Gastrocnemius medialis (tissue), 4 donors: ENCODE measurements at regions not wholly inside any gene's neighbourhood (a gene's known extent, or its start where the extent isn't known, plus 50 kb on each side); places are given as distances from the start of the nearest gene placed in this dataset.

Experiments used
- ATAC-seq, 2 donors: fragments of 150-250 bp; one replicate each; pipeline ENCODE4 v1.9.1; 2016
- DNase-seq, 2 donors: peaks; one replicate each; pipeline ENCODE4 v3.0.0-alpha.2; 2019
- H3K27ac ChIP-seq, 4 donors: fragments of 200-600 bp; sonication (generic); 1 replicate in 1 of 4; 2 replicates in 3 of 4; pipeline ENCODE4 v1.5.1; 2016 to 2018; ENCODE audit warnings: mild to moderate bottlenecking in 2 of 4, moderate library complexity in 1 of 4
- H3K27me3 ChIP-seq, 3 donors: fragments of 200-600 bp; sonication (generic) in 2 of 3; 1 replicate in 1 of 3; 2 replicates in 2 of 3; pipeline versions ENCODE4 v1.5.1 to v1.6.0; 2016 to 2019; ENCODE audit warnings: mild to moderate bottlenecking in 1 of 3, moderate library complexity in 1 of 3
- H3K36me3 ChIP-seq, 2 donors: fragments of 200-600 bp; sonication (generic) in 1 of 2; one replicate each; pipeline ENCODE4 v1.5.1; 2017 to 2018
- H3K4me1 ChIP-seq, 2 donors: fragments of 200-600 bp; sonication (generic) in 1 of 2; one replicate each; pipeline ENCODE4 v1.5.1; 2016 to 2017; ENCODE audit warnings: mild to moderate bottlenecking in 2 of 2
- H3K4me3 ChIP-seq, 4 donors: fragments of 200-600 bp; sonication (generic) in 3 of 4; 1 replicate in 1 of 4; 2 replicates in 3 of 4; pipeline ENCODE4 v1.5.1; 2016 to 2019; ENCODE audit warnings: mild to moderate bottlenecking in 2 of 4
- H3K9me3 ChIP-seq, 3 donors: fragments of 200-600 bp; sonication (generic) in 2 of 3; 1 replicate in 1 of 3; 2 replicates in 2 of 3; pipeline ENCODE4 v1.5.1; 2016 to 2019
- POLR2A ChIP-seq, 2 donors: fragments of 450-650 bp; IDR thresholded peaks; one replicate each; pipeline ENCODE4 v1.6.1; 2017; ENCODE audit warnings: antibody characterized with exemption in 2 of 2, mild to moderate bottlenecking in 2 of 2, moderate library complexity in 2 of 2
- in situ Hi-C, 4 donors: fragments of 200-750 bp; cut with MboI; loops; one replicate each; pipeline versions ENCODE4 v1.15.0 to v1.8.0; 2017; ENCODE audit warnings: low sequenced_read_pairs in 4 of 4
- intact Hi-C: fragments of 100-400 bp; cut with DNase I; formaldehyde crosslinking; loops from one replicate; pipeline ENCODE4 v1.15.1; 2023; ENCODE audit warnings: low total_unique reads
- TF ChIP-seq, protein P1 (sequence below), 5 experiments: fragments of 450-650 bp in 3 of 5; fragments of 200-600 bp in 2 of 5; sonication (generic) in 2 of 5; IDR thresholded peaks in 4 of 5; conservative IDR thresholded peaks in 1 of 5; 1 replicate in 4 of 5; 2 replicates in 1 of 5; pipeline ENCODE4 v1.5.1; 2016 to 2019; ENCODE audit warnings: antibody characterized with exemption in 5 of 5, mild to moderate bottlenecking in 3 of 5, moderate library complexity in 3 of 5

DNA sequence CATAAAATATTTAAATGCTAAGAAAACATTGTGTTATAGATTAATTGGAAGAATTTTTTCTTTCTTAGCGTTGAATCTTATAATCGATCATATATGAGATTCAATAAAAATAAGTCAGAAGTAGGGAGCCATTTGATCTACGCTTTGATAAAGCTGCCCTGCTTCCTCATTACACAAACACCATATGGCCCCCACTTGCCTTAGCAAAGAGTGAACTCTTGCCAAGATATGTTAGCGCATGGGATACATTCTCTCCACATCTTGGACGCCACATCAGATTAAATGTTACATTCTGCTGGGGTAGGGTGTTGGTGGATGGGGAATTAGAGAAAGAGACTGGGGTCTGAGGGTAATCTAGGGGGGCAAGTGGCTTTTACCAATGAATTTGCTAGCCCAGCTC, 207.7 kb upstream of the MID1 start:
- intact Hi-C loops = no loop called here
- H3K27me3 ChIP-seq = no peaks in the 10 kb centered on the region
- no peak for TF ChIP-seq POLR2A (IDR thresholded peaks at IDR 0.05)
- TF ChIP-seq, protein P1, sequence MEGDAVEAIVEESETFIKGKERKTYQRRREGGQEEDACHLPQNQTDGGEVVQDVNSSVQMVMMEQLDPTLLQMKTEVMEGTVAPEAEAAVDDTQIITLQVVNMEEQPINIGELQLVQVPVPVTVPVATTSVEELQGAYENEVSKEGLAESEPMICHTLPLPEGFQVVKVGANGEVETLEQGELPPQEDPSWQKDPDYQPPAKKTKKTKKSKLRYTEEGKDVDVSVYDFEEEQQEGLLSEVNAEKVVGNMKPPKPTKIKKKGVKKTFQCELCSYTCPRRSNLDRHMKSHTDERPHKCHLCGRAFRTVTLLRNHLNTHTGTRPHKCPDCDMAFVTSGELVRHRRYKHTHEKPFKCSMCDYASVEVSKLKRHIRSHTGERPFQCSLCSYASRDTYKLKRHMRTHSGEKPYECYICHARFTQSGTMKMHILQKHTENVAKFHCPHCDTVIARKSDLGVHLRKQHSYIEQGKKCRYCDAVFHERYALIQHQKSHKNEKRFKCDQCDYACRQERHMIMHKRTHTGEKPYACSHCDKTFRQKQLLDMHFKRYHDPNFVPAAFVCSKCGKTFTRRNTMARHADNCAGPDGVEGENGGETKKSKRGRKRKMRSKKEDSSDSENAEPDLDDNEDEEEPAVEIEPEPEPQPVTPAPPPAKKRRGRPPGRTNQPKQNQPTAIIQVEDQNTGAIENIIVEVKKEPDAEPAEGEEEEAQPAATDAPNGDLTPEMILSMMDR (IDR thresholded peaks at IDR 0.05 in 4 of 5, conservative IDR thresholded peaks at IDR 0.05 in 1 of 5) = no peak
- DNase-seq (no peak), ATAC-seq (no peak)
- no peaks in the 10 kb centered on the region for H3K9me3 ChIP-seq
- no peak overlapping the region for H3K27ac ChIP-seq
- no peaks in the 10 kb centered on the region for H3K4me1 ChIP-seq
- H3K4me3 ChIP-seq = no peak overlapping the region
- H3K36me3 ChIP-seq = no peaks in the 10 kb centered on the region
- in situ Hi-C loops = no loop called here

DNA sequence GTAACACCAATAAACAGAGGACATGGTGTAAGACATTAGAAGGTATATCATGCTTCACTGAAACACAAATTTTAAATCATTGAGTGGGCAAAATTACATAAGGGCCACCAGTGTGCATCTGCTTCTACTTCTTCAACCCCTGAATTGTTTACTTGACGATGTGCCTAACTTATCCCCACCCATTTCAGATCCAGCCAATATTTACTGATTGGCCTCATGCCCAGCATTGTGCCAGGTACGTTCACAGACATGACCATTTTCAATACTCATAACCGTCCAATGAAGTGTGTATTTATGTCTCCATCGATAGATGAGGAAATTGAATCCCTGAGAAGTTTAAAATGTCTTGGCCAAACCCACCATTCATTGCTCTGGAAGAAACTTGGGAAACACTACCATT, 208.3 kb upstream of the MID1 start:
- TF ChIP-seq, protein P1 (IDR thresholded peaks at IDR 0.05 in 4 of 5, conservative IDR thresholded peaks at IDR 0.05 in 1 of 5) = no peak
- no peak for TF ChIP-seq POLR2A (IDR thresholded peaks at IDR 0.05)
- Histone ChIP-seq H3K36me3 (no peaks in the 10 kb centered on the region), H3K27me3 (no peaks in the 10 kb centered on the region), H3K9me3 (no peaks in the 10 kb centered on the region), H3K4me1 (no peaks in the 10 kb centered on the region), H3K4me3 (no peak overlapping the region), H3K27ac (no peak overlapping the region)
- no peak for ATAC-seq
- in situ Hi-C loops = no loop called here
- intact Hi-C loops = no loop called here
- no peak for DNase-seq

DNA sequence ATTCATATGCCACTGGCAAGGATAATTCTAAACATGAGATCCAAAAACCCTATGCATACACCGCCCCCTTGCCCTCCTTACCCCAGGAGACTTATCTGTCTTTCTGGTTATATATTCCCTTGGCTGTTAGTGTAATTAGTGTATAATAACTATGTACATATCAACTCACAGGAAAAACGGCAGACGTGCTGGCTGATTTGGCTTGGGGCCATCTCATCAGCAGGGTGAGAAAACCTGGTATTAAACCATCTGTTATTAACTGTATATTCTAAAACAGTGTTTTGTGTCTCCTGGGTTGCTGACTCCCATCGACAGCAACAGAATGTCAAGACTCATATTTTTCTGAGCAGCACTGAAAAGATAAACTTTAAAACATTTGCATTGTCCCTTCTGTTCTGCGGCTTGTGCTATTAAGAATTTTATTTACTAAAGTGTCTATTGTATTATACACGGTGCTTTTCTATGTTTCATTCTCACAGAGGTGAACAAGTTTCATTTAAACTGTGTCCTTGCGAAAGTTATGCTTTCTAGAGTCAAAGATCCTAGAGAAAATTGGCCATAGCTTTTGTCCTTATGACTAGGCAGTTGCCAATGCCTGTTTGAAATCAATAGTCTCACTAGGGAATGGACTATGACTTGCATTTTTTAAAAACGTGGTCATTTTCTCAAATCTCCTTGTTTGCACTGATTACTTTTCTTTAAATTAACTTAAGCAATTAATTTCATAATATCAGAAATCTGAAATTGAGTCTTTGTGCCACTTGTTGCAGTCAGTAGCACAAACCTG, 211.5 kb upstream of the MID1 start:
- no peak for DNase-seq
- H3K4me1 ChIP-seq = no peaks in the 10 kb centered on the region
- no peaks in the 10 kb centered on the region for H3K9me3 ChIP-seq
- H3K36me3 ChIP-seq = no peaks in the 10 kb centered on the region
- H3K4me3 ChIP-seq = no peak overlapping the region
- ATAC-seq = no peak
- no peaks in the 10 kb centered on the region for H3K27me3 ChIP-seq
- in situ Hi-C loops (no loop called here), intact Hi-C loops (no loop called here)
- TF ChIP-seq, protein P1 (IDR thresholded peaks at IDR 0.05 in 4 of 5, conservative IDR thresholded peaks at IDR 0.05 in 1 of 5) = no peak
- no peak for TF ChIP-seq POLR2A (IDR thresholded peaks at IDR 0.05)
- no peak overlapping the region for H3K27ac ChIP-seq

DNA sequence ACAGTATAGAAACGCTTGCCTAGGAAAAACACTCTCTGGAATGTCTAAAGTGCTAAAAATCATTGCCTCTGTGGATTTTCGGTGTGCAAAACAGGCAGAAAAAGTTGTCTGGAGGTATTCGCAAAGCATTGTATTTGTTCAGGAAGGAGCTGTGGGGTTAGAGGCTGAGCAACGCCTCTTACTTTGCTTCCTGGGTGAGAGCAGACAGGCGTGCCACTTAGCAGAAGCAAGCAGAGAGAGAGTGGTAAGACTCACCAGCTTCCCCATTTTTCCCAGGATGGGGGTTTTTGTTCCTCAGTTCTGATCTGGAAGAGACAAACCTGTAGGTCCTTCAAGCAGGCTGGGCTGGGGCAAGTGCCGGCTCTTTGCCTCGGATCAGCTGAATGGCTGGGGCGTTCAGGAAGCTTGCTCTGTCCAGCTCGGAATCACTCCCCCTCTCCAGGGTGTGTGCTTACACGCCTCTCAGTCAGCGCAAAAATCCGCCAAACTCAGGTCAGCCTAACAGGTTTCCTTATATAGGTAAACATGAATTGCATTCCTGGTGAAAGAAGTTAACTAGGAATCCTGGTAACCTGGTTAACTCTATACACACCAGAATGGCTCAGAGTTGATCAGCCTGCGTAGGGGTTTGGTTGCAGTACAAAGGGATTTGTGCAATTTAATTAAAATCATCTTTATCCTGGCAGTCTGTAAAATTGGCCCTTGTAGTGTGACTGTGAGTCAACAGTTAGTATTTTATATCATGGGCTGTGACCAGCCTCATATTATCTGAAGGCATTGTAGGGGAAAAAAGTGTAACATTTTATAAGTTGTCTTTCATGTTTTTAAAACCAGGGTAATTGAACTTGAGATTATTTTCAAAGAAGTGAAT, 213.1 kb upstream of the MID1 start:
- in situ Hi-C loops = no loop called here

DNA sequence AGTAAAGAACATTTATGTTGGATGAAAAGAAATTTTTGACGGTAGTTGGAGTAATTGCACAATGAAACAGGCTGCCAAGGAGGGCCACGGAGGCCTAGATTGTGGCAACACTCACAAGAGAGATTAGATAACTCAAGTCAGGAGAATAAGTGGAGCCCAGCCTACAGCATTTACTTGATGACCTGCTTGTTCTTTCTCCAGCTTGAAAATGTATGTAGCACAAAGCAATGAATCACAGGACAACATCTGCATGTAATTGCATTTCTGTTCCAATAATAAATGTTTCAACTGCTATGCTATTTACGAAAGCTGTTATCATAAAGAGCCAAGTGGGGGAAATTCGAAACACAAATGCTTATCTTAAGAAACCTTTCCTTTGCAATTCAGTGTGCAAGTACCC, 221.2 kb upstream of the MID1 start:
- H3K9me3 ChIP-seq = no peaks in the 10 kb centered on the region
- ATAC-seq (no peak), DNase-seq (no peak)
- H3K27me3 ChIP-seq = no peaks in the 10 kb centered on the region
- H3K27ac ChIP-seq = no peak overlapping the region
- no peaks in the 10 kb centered on the region for H3K4me1 ChIP-seq
- no peaks in the 10 kb centered on the region for H3K36me3 ChIP-seq
- intact Hi-C loops (no loop called here), in situ Hi-C loops (no loop called here)
- H3K4me3 ChIP-seq = no peak overlapping the region
- TF ChIP-seq, protein P1 (IDR thresholded peaks at IDR 0.05 in 4 of 5, conservative IDR thresholded peaks at IDR 0.05 in 1 of 5) = no peak
- no peak for TF ChIP-seq POLR2A (IDR thresholded peaks at IDR 0.05)

More for the DNA sequence above, 213.1 kb upstream of the MID1 start:
- Histone ChIP-seq H3K36me3 (no peaks in the 10 kb centered on the region), H3K27ac (no peak overlapping the region), H3K4me1 (no peaks in the 10 kb centered on the region), H3K27me3 (no peaks in the 10 kb centered on the region), H3K9me3 (no peaks in the 10 kb centered on the region), H3K4me3 (no peak overlapping the region)
- intact Hi-C loops = no loop called here
- TF ChIP-seq POLR2A (IDR thresholded peaks at IDR 0.05) = no peak
- DNase-seq (no peak), ATAC-seq (no peak)
